Panc1 (cell line): ENCODE measurements at regions not wholly inside any gene's neighbourhood (a gene's known extent, or its start where the extent isn't known, plus 50 kb on each side); places are given as distances from the start of the nearest gene placed in this dataset.

Source experiments
- ATAC-seq: fragments of 200-7000 bp; cut with Tn5 transposase; 2 replicates; pipeline ENCODE4 v1.9.1; 2020; ENCODE audit warnings: mild to moderate bottlenecking, moderate library complexity
- BruUV-seq: library from RNA; stranded (reverse); fragments of 400-500 nt; replicated peaks from 2 replicates; lab custom pipeline; 2021; lab: Mats Ljungman, UMichigan
- CTCF ChIA-PET: fragments of 300-600 bp; sonication (Branson Sonifier 250); formaldehyde crosslinking; loops from one replicate; lab custom pipeline; 2022; ENCODE audit warnings: antibody characterized with exemption; lab: Charles Lee
- POLR2A ChIA-PET: fragments of 300-600 bp; sonication (Branson Sonifier 250); formaldehyde crosslinking; loops from one replicate; lab custom pipeline; 2022; ENCODE audit warnings: antibody characterized with exemption; lab: Charles Lee
- DNase-seq: peaks from one replicate; pipeline ENCODE4 v3.0.0-alpha.2; 2010; ENCODE audit warnings: low read depth, low spot score
- H3K27ac ChIP-seq: 2 replicates; pipeline ENCODE4 v1.5.1; 2011; ENCODE audit warnings: mild to moderate bottlenecking, low read length, inconsistent platforms
- H3K27me3 ChIP-seq: fragments of 200-500 bp; sonication (Bioruptor generic); 2 replicates; pipeline ENCODE4 v1.6.0; 2014; ENCODE audit warnings: low read length, inconsistent platforms; ENCODE audit not compliant: control insufficient read depth, insufficient read depth
- H3K36me3 ChIP-seq: fragments of 200-500 bp; sonication (Bioruptor generic); 2 replicates; pipeline ENCODE4 v1.5.1; 2014; ENCODE audit warnings: inconsistent platforms, mild to moderate bottlenecking, low read length, moderate library complexity; ENCODE audit not compliant: control insufficient read depth, insufficient read depth
- H3K4me1 ChIP-seq: 2 replicates; pipeline ENCODE4 v1.5.1; 2011; ENCODE audit warnings: inconsistent platforms, mild to moderate bottlenecking, low read length, moderate library complexity; ENCODE audit not compliant: control insufficient read depth, insufficient read depth
- H3K4me3 ChIP-seq, 2 experiments: 2 replicates each; pipeline ENCODE4 v1.5.1; 2011 to 2012; ENCODE audit warnings: low read depth in 2 of 2, low read length in 2 of 2, mild to moderate bottlenecking in 2 of 2, inconsistent platforms in 1 of 2, moderate library complexity in 1 of 2
- H3K9me3 ChIP-seq: fragments of 200-500 bp; sonication (Bioruptor generic); 2 replicates; pipeline ENCODE4 v1.5.1; 2014; ENCODE audit warnings: low read depth, mild to moderate bottlenecking, inconsistent platforms, low read length, moderate library complexity; ENCODE audit not compliant: control insufficient read depth, insufficient read depth
- CTCF ChIP-seq: fragments of 450-650 bp; IDR thresholded peaks from 2 replicates; pipeline ENCODE4 v1.5.1; 2017; ENCODE audit warnings: mild to moderate bottlenecking
- POLR2AphosphoS5 ChIP-seq: IDR thresholded peaks from 2 replicates; pipeline ENCODE4 v1.6.1; 2012; ENCODE audit warnings: mild to moderate bottlenecking, low read depth, low read length, moderate library complexity
- SIN3A ChIP-seq: IDR thresholded peaks from 2 replicates; pipeline ENCODE4 v1.6.1; 2012; ENCODE audit warnings: low read depth, mild to moderate bottlenecking, low read length, moderate library complexity, borderline replicate concordance; ENCODE audit not compliant: insufficient read depth
- TCF7L2 ChIP-seq: IDR thresholded peaks from 2 replicates; pipeline ENCODE4 v1.6.1; 2011; ENCODE audit warnings: mild to moderate bottlenecking, low read depth, low read length, inconsistent platforms
- in situ Hi-C: cut with HindIII; loops from 2 replicates; pipeline ENCODE4 v1.10.0; 2016; ENCODE audit warnings: low sequenced_read_pairs, low pct_unique_long_range_greater_than_20kb
- intact Hi-C: fragments of 100-400 bp; cut with micrococcal nuclease; formaldehyde crosslinking; loops from one replicate; pipeline ENCODE4 v1.10.0; 2022; ENCODE audit not compliant: unreplicated experiment
- TF ChIP-seq, protein P1 (sequence below), 2 experiments: IDR thresholded peaks; 2 replicates each; pipeline ENCODE4 v1.6.1; 2011 to 2012; ENCODE audit warnings: low read depth in 2 of 2, control low read depth in 1 of 2, low read length in 1 of 2, mild to moderate bottlenecking in 1 of 2, moderate library complexity in 1 of 2; ENCODE audit not compliant: insufficient read depth in 1 of 2

GRCh38 chr5:167512111-167512510 is 779.3 kb upstream of the WWC1 start:
- BruUV-seq: no TSS peak
- H3K9me3 ChIP-seq: no peaks in the 10 kb centered on the region
- POLR2A ChIA-PET: no interaction called here
- no peak for ATAC-seq
- H3K4me1 ChIP-seq: no peaks in the 10 kb centered on the region
- no peaks in the 10 kb centered on the region for H3K27me3 ChIP-seq
- H3K4me3 ChIP-seq: no peak overlapping the region
- in situ Hi-C loops (no loop called here), intact Hi-C loops (no loop called here)
- CTCF ChIA-PET: no interaction called here
- H3K36me3 ChIP-seq: no peaks in the 10 kb centered on the region
- no peak overlapping the region for H3K27ac ChIP-seq
- DNase-seq: no peak
- no peak for TF ChIP-seq POLR2AphosphoS5

GRCh38 chr5:167513381-167513780 is 778.1 kb upstream of the WWC1 start:
- no TSS peak for BruUV-seq
- CTCF ChIA-PET: no interaction called here

More at GRCh38 chr5:167513381-167513780, 778.1 kb upstream of the WWC1 start:
- TF ChIP-seq POLR2AphosphoS5 (no peak), SIN3A (no peak), CTCF (no peak), TCF7L2 (no peak)
- TF ChIP-seq, protein P1, sequence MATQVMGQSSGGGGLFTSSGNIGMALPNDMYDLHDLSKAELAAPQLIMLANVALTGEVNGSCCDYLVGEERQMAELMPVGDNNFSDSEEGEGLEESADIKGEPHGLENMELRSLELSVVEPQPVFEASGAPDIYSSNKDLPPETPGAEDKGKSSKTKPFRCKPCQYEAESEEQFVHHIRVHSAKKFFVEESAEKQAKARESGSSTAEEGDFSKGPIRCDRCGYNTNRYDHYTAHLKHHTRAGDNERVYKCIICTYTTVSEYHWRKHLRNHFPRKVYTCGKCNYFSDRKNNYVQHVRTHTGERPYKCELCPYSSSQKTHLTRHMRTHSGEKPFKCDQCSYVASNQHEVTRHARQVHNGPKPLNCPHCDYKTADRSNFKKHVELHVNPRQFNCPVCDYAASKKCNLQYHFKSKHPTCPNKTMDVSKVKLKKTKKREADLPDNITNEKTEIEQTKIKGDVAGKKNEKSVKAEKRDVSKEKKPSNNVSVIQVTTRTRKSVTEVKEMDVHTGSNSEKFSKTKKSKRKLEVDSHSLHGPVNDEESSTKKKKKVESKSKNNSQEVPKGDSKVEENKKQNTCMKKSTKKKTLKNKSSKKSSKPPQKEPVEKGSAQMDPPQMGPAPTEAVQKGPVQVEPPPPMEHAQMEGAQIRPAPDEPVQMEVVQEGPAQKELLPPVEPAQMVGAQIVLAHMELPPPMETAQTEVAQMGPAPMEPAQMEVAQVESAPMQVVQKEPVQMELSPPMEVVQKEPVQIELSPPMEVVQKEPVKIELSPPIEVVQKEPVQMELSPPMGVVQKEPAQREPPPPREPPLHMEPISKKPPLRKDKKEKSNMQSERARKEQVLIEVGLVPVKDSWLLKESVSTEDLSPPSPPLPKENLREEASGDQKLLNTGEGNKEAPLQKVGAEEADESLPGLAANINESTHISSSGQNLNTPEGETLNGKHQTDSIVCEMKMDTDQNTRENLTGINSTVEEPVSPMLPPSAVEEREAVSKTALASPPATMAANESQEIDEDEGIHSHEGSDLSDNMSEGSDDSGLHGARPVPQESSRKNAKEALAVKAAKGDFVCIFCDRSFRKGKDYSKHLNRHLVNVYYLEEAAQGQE (IDR thresholded peaks at IDR 0.05; ENCODE audit: insufficient read depth in 1 of 2, low read depth in 2 of 2, low read length in 1 of 2): no peak
- H3K27ac ChIP-seq: no peak overlapping the region
- H3K27me3 ChIP-seq: no peaks in the 10 kb centered on the region
- DNase-seq (no peak), ATAC-seq (no peak)
- H3K9me3 ChIP-seq: no peaks in the 10 kb centered on the region
- H3K4me1 ChIP-seq: no peaks in the 10 kb centered on the region
- intact Hi-C loops (no loop called here), in situ Hi-C loops (no loop called here)
- POLR2A ChIA-PET: no interaction called here
- no peaks in the 10 kb centered on the region for H3K36me3 ChIP-seq
- H3K4me3 ChIP-seq: no peak overlapping the region
